ENCODE measurements at regions not wholly inside any gene's neighbourhood (a gene's known extent, or its start where the extent isn't known, plus 50 kb on each side); places are given as distances from the start of the nearest gene placed in this dataset.

DNA sequence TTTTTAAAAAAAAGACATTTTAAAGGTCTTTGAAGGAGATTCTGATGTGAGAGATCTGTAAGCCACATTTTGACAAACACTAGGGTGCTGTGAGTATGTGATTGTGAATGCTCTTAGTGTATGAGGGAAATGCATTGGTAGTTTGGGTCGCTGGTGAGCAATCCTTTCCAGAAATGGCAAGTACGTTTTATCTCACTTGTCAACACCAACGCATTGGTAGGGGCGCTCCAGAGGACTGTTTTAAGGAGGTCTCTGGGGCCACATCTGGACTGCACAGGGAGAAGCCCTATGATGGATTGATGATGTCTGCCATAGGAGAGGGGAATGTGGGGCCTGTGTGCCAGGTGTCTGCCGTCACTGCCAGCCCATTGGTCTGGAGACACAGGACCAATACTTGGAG, 522.6 kb downstream of the BNC2 start:
- no peak for DNase-seq

DNA sequence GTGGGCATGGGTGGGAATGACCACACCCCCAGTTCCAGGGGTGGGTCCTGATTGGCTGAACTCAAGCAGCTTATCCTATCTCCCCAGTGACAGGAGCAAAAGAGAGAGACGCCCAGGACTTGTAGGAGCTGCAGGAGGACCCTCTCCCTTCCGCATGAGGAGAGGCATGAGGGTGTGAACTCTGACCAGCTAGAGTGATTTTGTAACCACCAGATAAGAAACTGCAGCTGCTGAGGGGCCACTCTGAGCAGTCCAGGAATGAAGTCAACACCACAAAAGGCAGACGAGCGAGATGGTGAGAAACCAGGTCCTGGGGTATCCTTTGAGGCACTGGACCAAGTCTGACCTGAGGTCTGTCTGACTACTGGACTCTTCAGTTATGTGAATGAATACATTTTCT, 521.9 kb downstream of the BNC2 start:
- DNase-seq = no peak

DNA sequence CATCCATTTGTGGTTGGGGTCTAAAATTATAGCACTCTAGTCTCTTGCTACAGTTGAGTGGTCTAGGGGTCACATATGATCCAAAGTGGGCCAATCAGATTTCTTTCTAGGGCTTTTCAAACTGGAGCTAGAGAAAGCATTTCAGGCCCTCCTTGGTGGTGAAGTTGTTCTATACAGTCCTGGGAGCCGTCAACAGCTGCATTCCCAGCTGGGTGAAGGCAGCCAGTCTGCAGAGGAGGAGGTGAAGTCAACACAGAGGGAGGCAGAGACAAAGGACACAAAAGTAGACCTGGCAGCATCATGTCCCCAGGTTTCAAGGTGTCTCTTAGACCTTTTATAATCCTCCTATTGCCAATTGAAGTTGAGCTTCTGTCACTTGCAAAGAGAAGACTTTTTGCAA, 518.2 kb downstream of the BNC2 start:
- no peak for DNase-seq

DNA sequence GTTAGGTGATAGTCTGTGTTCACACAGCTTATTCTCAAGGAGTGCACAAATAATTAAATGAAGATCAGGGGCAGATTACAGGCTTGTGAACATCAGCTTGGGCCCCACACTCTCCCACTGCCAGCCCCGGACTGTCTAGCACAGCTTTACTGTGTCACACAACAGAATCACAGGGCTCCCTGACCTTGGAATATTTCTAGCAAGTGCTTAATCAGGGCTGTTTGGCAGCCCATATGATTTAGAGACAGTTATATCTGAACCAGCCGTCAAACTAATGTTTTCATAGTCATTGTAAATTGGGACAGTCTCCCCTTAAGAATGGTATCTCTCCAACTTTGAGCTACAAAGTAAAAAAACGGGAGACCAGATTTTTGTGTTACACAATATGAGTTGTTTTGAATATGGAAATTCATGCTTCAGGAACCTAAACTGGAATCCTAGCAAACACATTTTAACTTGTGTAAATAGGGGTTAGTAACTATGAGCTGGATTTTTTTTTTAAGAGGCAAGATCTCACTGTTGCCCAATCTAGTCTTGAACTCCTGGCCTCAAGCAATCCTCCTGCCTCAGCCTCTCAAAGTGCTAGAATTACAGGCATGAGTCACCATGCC, 517.6 kb downstream of the BNC2 start:
- no peak for DNase-seq

DNA sequence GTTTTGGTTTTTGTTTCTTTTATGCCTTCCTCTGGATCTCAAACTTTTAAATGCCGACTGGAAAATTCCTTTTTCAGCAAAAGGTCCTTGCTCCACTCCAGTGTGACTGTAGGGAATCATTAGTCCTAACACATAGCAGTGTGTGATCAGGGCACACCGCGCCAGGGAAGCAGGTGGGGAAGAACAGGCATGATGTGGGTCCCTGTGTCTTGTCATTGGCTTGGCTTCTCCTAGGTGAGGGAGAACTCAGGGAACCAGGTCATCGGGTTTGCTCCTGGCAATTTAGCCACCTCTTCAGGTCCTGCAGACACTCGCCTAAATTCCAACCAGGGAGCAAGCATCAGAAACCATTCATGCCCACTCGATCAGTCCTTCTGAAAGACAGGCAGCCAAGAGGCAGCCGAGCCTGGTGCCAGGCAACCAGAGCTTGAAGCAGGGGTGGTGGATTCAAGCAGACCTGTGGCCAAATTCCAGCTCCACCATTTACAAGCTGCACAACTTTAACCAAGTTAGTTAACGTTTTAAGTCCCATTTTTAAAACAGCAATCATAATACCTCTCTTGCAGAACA, 514.2 kb downstream of the BNC2 start:
- no peak for DNase-seq

DNA sequence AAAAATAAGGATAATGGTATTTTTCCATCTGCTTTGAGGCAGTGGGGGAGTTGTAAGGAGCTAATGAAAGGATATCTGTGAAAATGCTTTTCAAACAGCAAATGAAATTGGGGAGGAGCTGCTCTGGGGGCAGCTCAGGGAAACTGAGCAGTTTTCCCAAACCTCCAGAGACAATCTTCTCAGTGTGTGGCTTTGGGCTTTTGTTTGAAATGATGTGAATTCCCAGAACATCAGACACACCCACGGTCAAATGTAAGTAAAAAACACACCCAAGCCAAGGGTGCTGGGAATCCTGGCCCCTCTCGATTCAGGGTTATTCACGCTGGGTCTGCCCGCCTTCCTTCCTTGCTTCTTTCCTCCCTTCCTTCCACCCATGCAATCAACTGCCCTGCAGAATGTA, 512.6 kb downstream of the BNC2 start:
- DNase-seq = no peak

DNA sequence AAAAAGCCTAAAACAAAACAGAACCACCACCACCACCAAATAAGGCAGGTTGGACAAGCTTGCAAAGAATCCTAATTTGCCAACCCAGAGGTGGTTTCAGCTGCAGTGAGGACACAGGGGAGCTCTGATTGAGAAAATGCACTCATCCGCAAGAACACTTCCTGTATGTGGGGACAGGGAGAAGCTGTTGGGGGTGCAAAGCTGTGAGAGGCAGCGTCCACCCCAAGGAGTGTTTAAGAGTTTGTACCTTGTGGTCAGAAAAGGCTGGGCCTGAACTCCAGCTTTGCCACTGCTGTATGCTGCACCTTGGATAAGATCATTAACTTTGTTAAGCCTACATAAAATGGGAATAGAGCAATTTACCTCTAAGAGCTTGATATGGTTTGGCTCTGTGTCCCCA, 511.7 kb downstream of the BNC2 start:
- no peak for DNase-seq
